Breast epithelium (tissue), 4 donors: ENCODE measurements at regions not wholly inside any gene's neighbourhood (a gene's known extent, or its start where the extent isn't known, plus 50 kb on each side); places are given as distances from the start of the nearest gene placed in this dataset.

Source experiments
- DNase-seq, 2 donors: peaks; one replicate each; pipeline ENCODE4 v3.0.0-alpha.2; 2019; ENCODE audit warnings: low spot score in 2 of 2
- H3K27ac ChIP-seq, 2 donors: fragments of 200-600 bp; sonication (generic) in 1 of 2; one replicate each; pipeline ENCODE4 v1.5.1; 2016 to 2019; ENCODE audit warnings: mild to moderate bottlenecking in 1 of 2
- H3K27me3 ChIP-seq, 2 donors: fragments of 200-600 bp; sonication (generic) in 1 of 2; one replicate each; pipeline versions ENCODE4 v1.5.1 to v1.6.0; 2017 to 2019; ENCODE audit warnings: control low read depth in 1 of 2, mild to moderate bottlenecking in 1 of 2
- H3K36me3 ChIP-seq: fragments of 200-600 bp; one replicate; pipeline ENCODE4 v1.5.1; 2019
- H3K4me1 ChIP-seq, 2 donors: fragments of 200-600 bp; sonication (generic); one replicate each; pipeline ENCODE4 v1.5.1; 2016 to 2019; ENCODE audit warnings: control low read depth in 1 of 2
- H3K4me3 ChIP-seq, 3 donors: fragments of 200-600 bp; sonication (generic); 1 replicate in 2 of 3; 2 replicates in 1 of 3; pipeline ENCODE4 v1.5.1; 2016 to 2019; ENCODE audit warnings: mild to moderate bottlenecking in 3 of 3, moderate library complexity in 2 of 3
- H3K9me3 ChIP-seq, 2 donors: fragments of 200-600 bp; sonication (generic) in 1 of 2; one replicate each; pipeline ENCODE4 v1.5.1; 2016 to 2019; ENCODE audit warnings: control low read depth in 1 of 2
- CTCF ChIP-seq, 3 donors: fragments of 450-650 bp; IDR thresholded peaks; one replicate each; pipeline ENCODE4 v1.5.1; 2016 to 2017; ENCODE audit warnings: antibody characterized with exemption in 3 of 3, mild to moderate bottlenecking in 3 of 3, moderate library complexity in 3 of 3
- POLR2A ChIP-seq: fragments of 450-650 bp; IDR thresholded peaks from one replicate; pipeline ENCODE4 v1.6.1; 2016; ENCODE audit warnings: antibody characterized with exemption, mild to moderate bottlenecking, moderate library complexity
- POLR2AphosphoS5 ChIP-seq, 3 donors: sonication (generic); formaldehyde crosslinking; IDR thresholded peaks; one replicate each; pipeline ENCODE4 v1.6.1; 2017; ENCODE audit warnings: antibody characterized with exemption in 3 of 3
- intact Hi-C: fragments of 100-400 bp; cut with DNase I; formaldehyde crosslinking; loops from one replicate; pipeline ENCODE4 v1.15.1; 2023; ENCODE audit warnings: low total_unique reads

- Histone ChIP-seq H3K27ac (no peak overlapping the region), H3K27me3 (no peaks in the 10 kb centered on the region), H3K36me3 (no peaks in the 10 kb centered on the region), H3K4me3 (no peak overlapping the region), H3K9me3 (peaks cover 7 to 15% of the 10 kb centered on the region in 2 donors), H3K4me1 (no peaks in the 10 kb centered on the region)
- TF ChIP-seq CTCF (IDR thresholded peaks at IDR 0.05), result no peak
- no peak for TF ChIP-seq POLR2AphosphoS5 (IDR thresholded peaks at IDR 0.05)
- intact Hi-C loops, result no loop called here
- no peak for DNase-seq
These were observed 83.7 kb upstream of the CDH19 start for GRCh38 chr18:66687635-66688034.

GRCh38 chr18:66682855-66683322 lies 79.0 kb upstream of the CDH19 start:
- intact Hi-C loops, result no loop called here
- no peaks in the 10 kb centered on the region for H3K4me1 ChIP-seq
- peaks cover 5 to 12% of the 10 kb centered on the region in 2 donors for H3K9me3 ChIP-seq
- no peaks in the 10 kb centered on the region for H3K27me3 ChIP-seq
- no peak for TF ChIP-seq POLR2AphosphoS5 (IDR thresholded peaks at IDR 0.05)
- TF ChIP-seq CTCF (IDR thresholded peaks at IDR 0.05), result no peak
- TF ChIP-seq POLR2A, result no peak
- H3K27ac ChIP-seq, result peak overlapping the region; percentile 8 to 47
- H3K36me3 ChIP-seq, result no peaks in the 10 kb centered on the region
- H3K4me3 ChIP-seq, result peak overlapping the region; percentile 11 to 51 (median 33)
- no peak for DNase-seq

GRCh38 chr18:66676699-66677098 lies 72.8 kb upstream of the CDH19 start:
- no peaks in the 10 kb centered on the region for H3K36me3 ChIP-seq
- intact Hi-C loops, result no loop called here
- no peak overlapping the region for H3K4me3 ChIP-seq
- no peak for DNase-seq
- H3K9me3 ChIP-seq, result peaks cover 0 to 6% of the 10 kb centered on the region in 2 donors
- no peaks in the 10 kb centered on the region for H3K27me3 ChIP-seq
- no peak overlapping the region for H3K27ac ChIP-seq
- TF ChIP-seq POLR2A (no peak), POLR2AphosphoS5 (IDR thresholded peaks at IDR 0.05) (no peak), CTCF (IDR thresholded peaks at IDR 0.05) (no peak)
- no peaks in the 10 kb centered on the region for H3K4me1 ChIP-seq

GRCh38 chr18:66674286-66674685 lies 70.4 kb upstream of the CDH19 start:
- no peak overlapping the region for H3K27ac ChIP-seq
- TF ChIP-seq POLR2A, result no peak
- TF ChIP-seq POLR2AphosphoS5 (IDR thresholded peaks at IDR 0.05), result no peak
- no peak for TF ChIP-seq CTCF (IDR thresholded peaks at IDR 0.05)
- H3K4me1 ChIP-seq, result no peaks in the 10 kb centered on the region
- H3K27me3 ChIP-seq, result no peaks in the 10 kb centered on the region
- intact Hi-C loops, result no loop called here
- H3K36me3 ChIP-seq, result no peaks in the 10 kb centered on the region
- peaks cover 0 to 6% of the 10 kb centered on the region in 2 donors for H3K9me3 ChIP-seq
- DNase-seq, result no peak
- H3K4me3 ChIP-seq, result no peak overlapping the region

- H3K27ac ChIP-seq, result no peak overlapping the region
- H3K27me3 ChIP-seq, result no peaks in the 10 kb centered on the region
- intact Hi-C loops, result no loop called here
- no peak overlapping the region for H3K4me3 ChIP-seq
- H3K36me3 ChIP-seq, result no peaks in the 10 kb centered on the region
- H3K9me3 ChIP-seq, result no peaks in the 10 kb centered on the region
- H3K4me1 ChIP-seq, result no peaks in the 10 kb centered on the region
- DNase-seq, result no peak
- TF ChIP-seq POLR2A, result no peak
- TF ChIP-seq POLR2AphosphoS5 (IDR thresholded peaks at IDR 0.05), result no peak
- no peak for TF ChIP-seq CTCF (IDR thresholded peaks at IDR 0.05)
These were observed 64.8 kb upstream of the CDH19 start for GRCh38 chr18:66668706-66669105.
